Nephron progenitor cell (in vitro differentiated cells): ENCODE measurements at regions not wholly inside any gene's neighbourhood (a gene's known extent, or its start where the extent isn't known, plus 50 kb on each side); places are given as distances from the start of the nearest gene placed in this dataset.
"Not testable (repeated sequence)": the region's sequence is repeated elsewhere in the genome, so short reads cannot be mapped to it uniquely, and the experiment has no call there.

Experiments
- DNase-seq: peaks from one replicate; pipeline ENCODE4 v3.0.0; 2021
- H3K27ac Mint-ChIP-seq: 2 replicates; pipeline ENCODE4 v1.8.0; 2021; ENCODE audit warnings: mild to moderate bottlenecking, moderate library complexity, mixed read lengths
- H3K27me3 Mint-ChIP-seq: 2 replicates; pipeline ENCODE4 v1.8.0; 2021; ENCODE audit warnings: mild to moderate bottlenecking, low read depth, mixed read lengths; ENCODE audit not compliant: poor library complexity
- H3K36me3 Mint-ChIP-seq: 2 replicates; pipeline ENCODE4 v1.8.0; 2021; ENCODE audit warnings: low read depth, mixed read lengths
- H3K4me1 Mint-ChIP-seq: 2 replicates; pipeline ENCODE4 v1.8.0; 2021; ENCODE audit warnings: mixed read lengths
- H3K4me3 Mint-ChIP-seq: 2 replicates; pipeline ENCODE4 v1.8.0; 2021; ENCODE audit warnings: mild to moderate bottlenecking, moderate library complexity, mixed read lengths
- H3K9me3 Mint-ChIP-seq: 2 replicates; pipeline ENCODE4 v1.8.0; 2021; ENCODE audit warnings: mild to moderate bottlenecking, moderate library complexity, mixed read lengths
- TF ChIP-seq, protein P1 (sequence below): fragments of 200-600 bp; sonication (generic); IDR thresholded peaks from 2 replicates; pipeline ENCODE4 v1.5.0; 2021; ENCODE audit warnings: antibody characterized with exemption

DNA sequence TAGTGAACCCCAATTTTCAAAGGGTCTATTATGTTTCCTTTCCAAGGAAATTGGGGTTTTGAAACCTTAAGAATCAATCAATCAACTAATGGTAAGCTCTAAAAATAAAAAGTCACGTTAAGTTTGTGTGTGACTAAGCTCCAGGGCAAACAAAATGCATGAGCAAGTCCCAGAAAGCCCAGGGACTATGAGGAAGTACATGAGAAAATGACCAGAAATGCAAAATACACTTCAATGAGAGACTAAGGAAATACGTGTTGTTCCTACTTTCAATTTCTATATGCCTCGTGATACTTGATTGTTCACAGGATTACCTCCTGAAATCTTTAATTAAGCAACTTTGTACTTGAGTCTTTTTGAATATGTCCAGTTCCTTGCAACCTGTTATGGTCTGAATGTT, 684.4 kb upstream of the SYT4 start:
- DNase-seq, result no peak
- H3K9me3 Mint-ChIP-seq, result no peaks in the 10 kb centered on the region
- H3K27me3 Mint-ChIP-seq, result peaks cover 2% of the 10 kb centered on the region
- TF ChIP-seq, protein P1, sequence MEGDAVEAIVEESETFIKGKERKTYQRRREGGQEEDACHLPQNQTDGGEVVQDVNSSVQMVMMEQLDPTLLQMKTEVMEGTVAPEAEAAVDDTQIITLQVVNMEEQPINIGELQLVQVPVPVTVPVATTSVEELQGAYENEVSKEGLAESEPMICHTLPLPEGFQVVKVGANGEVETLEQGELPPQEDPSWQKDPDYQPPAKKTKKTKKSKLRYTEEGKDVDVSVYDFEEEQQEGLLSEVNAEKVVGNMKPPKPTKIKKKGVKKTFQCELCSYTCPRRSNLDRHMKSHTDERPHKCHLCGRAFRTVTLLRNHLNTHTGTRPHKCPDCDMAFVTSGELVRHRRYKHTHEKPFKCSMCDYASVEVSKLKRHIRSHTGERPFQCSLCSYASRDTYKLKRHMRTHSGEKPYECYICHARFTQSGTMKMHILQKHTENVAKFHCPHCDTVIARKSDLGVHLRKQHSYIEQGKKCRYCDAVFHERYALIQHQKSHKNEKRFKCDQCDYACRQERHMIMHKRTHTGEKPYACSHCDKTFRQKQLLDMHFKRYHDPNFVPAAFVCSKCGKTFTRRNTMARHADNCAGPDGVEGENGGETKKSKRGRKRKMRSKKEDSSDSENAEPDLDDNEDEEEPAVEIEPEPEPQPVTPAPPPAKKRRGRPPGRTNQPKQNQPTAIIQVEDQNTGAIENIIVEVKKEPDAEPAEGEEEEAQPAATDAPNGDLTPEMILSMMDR, result no peak
- no peak overlapping the region for H3K27ac Mint-ChIP-seq
- H3K36me3 Mint-ChIP-seq, result no peaks in the 10 kb centered on the region
- H3K4me3 Mint-ChIP-seq, result no peak overlapping the region
- no peaks in the 10 kb centered on the region for H3K4me1 Mint-ChIP-seq

DNA sequence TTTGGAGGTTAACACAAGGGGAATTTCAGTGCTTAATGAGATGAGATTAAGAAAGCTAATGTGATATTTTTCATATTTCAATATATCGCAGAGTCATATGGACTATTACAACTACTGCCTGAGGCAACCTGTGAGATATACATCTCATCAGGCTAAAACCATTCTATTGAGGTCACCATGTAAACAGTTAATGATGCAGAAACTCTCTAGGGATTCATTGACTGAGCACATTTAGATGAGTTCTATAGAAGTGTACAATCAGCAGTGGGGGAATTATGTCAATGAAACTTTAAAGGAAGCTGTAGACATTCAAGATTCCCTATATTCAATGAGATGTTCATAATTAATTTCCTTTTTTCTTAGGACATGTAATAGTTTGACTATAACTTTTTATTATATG, 687.4 kb upstream of the SYT4 start:
- Mint-ChIP-seq H3K4me1 (no peaks in the 10 kb centered on the region), H3K27me3 (no peaks in the 10 kb centered on the region), H3K9me3 (no peaks in the 10 kb centered on the region), H3K36me3 (no peaks in the 10 kb centered on the region), H3K27ac (no peak overlapping the region), H3K4me3 (no peak overlapping the region)
- DNase-seq, result no peak
- TF ChIP-seq, protein P1, result no peak

DNA sequence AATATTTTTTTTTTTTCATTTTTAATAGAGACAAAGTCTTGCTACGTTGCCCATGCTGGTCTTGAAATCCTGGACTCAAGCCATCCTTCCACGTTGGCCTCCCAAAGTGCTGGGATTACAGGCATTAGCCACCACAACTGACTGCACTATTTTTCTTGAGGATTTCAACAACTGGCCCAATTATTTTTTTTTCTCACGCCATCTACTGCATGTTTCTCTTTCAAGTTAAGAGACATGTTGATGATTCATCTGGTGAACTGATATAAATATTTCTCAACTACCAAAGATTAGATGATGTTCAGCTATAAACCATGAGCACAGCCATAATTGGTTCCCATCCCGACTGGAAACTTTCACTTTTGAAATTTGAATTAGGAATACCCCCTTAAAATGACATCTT, 688.4 kb upstream of the SYT4 start:
- DNase-seq, result no peak
- no peaks in the 10 kb centered on the region for H3K36me3 Mint-ChIP-seq
- H3K27ac Mint-ChIP-seq, result no peak overlapping the region
- H3K4me1 Mint-ChIP-seq, result no peaks in the 10 kb centered on the region
- H3K9me3 Mint-ChIP-seq, result no peaks in the 10 kb centered on the region
- no peak overlapping the region for H3K4me3 Mint-ChIP-seq
- TF ChIP-seq, protein P1, result no peak
- H3K27me3 Mint-ChIP-seq, result no peaks in the 10 kb centered on the region

DNA sequence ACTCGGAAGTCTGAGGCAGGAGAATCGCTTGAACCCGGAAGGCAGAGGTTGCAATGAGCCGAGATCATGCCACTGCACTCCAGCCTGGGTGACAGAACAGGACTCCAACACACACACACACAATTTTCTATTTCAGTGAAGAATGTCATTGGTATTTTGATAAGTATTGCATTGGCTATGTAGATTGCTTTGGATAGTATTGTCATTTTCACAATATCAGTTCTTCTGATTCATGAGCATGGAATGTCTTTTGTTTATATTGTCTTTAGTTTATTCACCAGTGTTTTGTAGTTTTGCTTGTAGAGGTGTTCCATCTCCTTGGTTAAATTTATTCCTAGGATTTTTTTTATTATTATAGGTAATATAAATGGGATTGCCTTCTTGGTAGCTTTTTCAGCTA, 693.4 kb upstream of the SYT4 start:
- H3K9me3 Mint-ChIP-seq, result no peaks in the 10 kb centered on the region
- no peaks in the 10 kb centered on the region for H3K36me3 Mint-ChIP-seq
- H3K4me3 Mint-ChIP-seq, result no peak overlapping the region
- TF ChIP-seq, protein P1, result no peak
- H3K27ac Mint-ChIP-seq, result no peak overlapping the region
- DNase-seq, result no peak
- no peaks in the 10 kb centered on the region for H3K4me1 Mint-ChIP-seq
- no peaks in the 10 kb centered on the region for H3K27me3 Mint-ChIP-seq

DNA sequence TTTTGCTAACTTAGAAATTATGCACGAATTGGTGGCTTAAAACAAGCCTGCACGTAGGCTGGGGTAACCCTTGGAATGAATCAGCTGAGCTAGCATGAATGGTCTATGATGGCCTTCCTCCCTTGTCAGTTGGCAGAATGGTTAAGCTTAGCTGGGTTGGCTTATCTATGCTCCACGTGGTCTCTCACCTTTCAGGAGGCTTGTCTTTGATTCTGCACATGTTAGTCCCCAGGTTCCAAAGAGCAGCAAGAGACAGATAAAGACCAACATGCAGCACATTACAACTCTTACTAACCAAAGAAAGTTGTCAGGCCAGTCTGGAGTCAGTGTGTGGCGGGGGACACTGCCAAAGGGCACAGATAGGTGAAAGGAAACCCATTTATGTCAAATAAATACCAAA, 700.9 kb upstream of the SYT4 start:
- TF ChIP-seq, protein P1, result no peak
- peaks cover 6% of the 10 kb centered on the region for H3K27me3 Mint-ChIP-seq
- no peaks in the 10 kb centered on the region for H3K36me3 Mint-ChIP-seq
- no peak overlapping the region for H3K27ac Mint-ChIP-seq
- no peaks in the 10 kb centered on the region for H3K4me1 Mint-ChIP-seq
- H3K9me3 Mint-ChIP-seq, result peaks cover 3% of the 10 kb centered on the region
- no peak overlapping the region for H3K4me3 Mint-ChIP-seq
- no peak for DNase-seq

DNA sequence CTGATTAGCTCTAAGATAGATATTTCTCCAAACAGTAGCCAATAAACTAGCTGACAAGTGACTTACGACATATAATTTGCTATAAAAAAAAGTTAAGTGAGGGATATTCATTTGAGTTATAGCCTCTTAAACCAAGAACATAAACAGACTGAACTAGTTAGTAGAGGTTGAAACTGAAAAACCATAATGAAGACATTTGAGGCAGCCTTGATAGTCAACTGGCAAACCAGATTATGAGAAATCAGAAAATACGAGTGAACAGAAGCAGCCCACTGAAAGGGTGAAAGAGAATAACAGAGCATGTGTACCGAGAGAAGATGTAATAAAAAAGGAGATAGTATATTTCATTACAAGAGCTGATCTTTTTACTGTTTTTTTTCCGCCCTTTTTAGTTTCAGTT, 698.1 kb upstream of the SETBP1 start:
- H3K4me3 Mint-ChIP-seq, result no peak overlapping the region
- no peaks in the 10 kb centered on the region for H3K4me1 Mint-ChIP-seq
- TF ChIP-seq, protein P1, result no peak
- H3K9me3 Mint-ChIP-seq, result peaks cover 30% of the 10 kb centered on the region
- H3K27me3 Mint-ChIP-seq, result peaks cover 4% of the 10 kb centered on the region
- no peaks in the 10 kb centered on the region for H3K36me3 Mint-ChIP-seq
- H3K27ac Mint-ChIP-seq, result no peak overlapping the region
- DNase-seq, result no peak

DNA sequence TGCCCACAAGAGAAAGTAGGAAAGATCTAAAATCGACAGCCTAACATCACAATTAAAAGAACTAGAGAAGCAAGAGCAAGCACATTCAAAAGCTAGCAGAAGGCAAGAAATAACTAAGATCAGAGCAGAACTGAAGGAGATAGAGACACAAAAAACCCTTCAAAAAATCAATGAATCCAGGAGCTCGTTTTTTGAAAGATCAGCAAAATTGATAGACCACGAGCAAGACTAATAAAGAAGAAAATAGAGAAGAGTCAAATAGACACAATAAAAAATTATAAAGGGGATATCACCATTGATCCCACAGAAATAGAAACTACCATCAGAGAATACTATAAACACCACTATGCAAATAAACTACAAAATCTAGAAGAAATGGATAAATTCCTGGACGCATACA, 693.6 kb upstream of the SETBP1 start:
- peaks cover 55% of the 10 kb centered on the region for H3K9me3 Mint-ChIP-seq
- H3K36me3 Mint-ChIP-seq, H3K4me1 Mint-ChIP-seq, DNase-seq, H3K27ac Mint-ChIP-seq, H3K27me3 Mint-ChIP-seq, H3K4me3 Mint-ChIP-seq: not testable (repeated sequence)
